HG02588 (cell line): ENCODE measurements at regions not wholly inside any gene's neighbourhood (a gene's known extent, or its start where the extent isn't known, plus 50 kb on each side); places are given as distances from the start of the nearest gene placed in this dataset.
"Not testable (repeated sequence)": the region's sequence is repeated elsewhere in the genome, so short reads cannot be mapped to it uniquely, and the experiment has no call there.

Experiments used
- ATAC-seq: cut with Tn5 transposase; IDR thresholded peaks from one replicate; pipeline ENCODE4 v1.9.1; 2021; ENCODE audit warnings: mild to moderate bottlenecking, moderate library complexity; ENCODE audit not compliant: unreplicated experiment

GRCh38 chr2:144027593-144027992 lies 492.3 kb downstream of the ZEB2 start:
- no peak for ATAC-seq

- no peak for ATAC-seq
Observed at GRCh38 chr2:144026753-144027152, 493.2 kb downstream of the ZEB2 start.

GRCh38 chr2:144020047-144020446 lies 499.9 kb downstream of the ZEB2 start:
- ATAC-seq = no peak

GRCh38 chr2:144015655-144016245 lies 504.2 kb downstream of the ZEB2 start:
- no peak for ATAC-seq

- no peak for ATAC-seq
Observed at GRCh38 chr2:144015036-144015435, 504.9 kb downstream of the ZEB2 start.

GRCh38 chr2:144014103-144014502 lies 505.8 kb downstream of the ZEB2 start:
- ATAC-seq = no peak

- no peak for ATAC-seq
Observed at GRCh38 chr2:144012304-144012703, 507.6 kb downstream of the ZEB2 start.

- no peak for ATAC-seq
Observed at GRCh38 chr2:144011553-144011952, 508.4 kb downstream of the ZEB2 start.

GRCh38 chr2:144011098-144011497 lies 508.8 kb downstream of the ZEB2 start:
- ATAC-seq = no peak

- ATAC-seq = no peak
Observed at GRCh38 chr2:144010096-144010836, 509.7 kb downstream of the ZEB2 start.

GRCh38 chr2:144006139-144006538 lies 513.8 kb downstream of the ZEB2 start:
- ATAC-seq = no peak

GRCh38 chr2:144004742-144005141 lies 515.2 kb downstream of the ZEB2 start:
- ATAC-seq = no peak

GRCh38 chr2:144003460-144004075 lies 516.4 kb downstream of the ZEB2 start:
- no peak for ATAC-seq

- no peak for ATAC-seq
Observed at GRCh38 chr2:143996974-143997373, 522.9 kb downstream of the ZEB2 start.

GRCh38 chr2:143994961-143995360 lies 525.0 kb downstream of the ZEB2 start:
- ATAC-seq = no peak

- ATAC-seq = not testable (repeated sequence)
Observed at GRCh38 chr2:143991596-143991995, 528.3 kb downstream of the ZEB2 start.

- ATAC-seq = no peak
Observed at GRCh38 chr2:143988082-143988481, 531.8 kb downstream of the ZEB2 start.

GRCh38 chr2:143981428-143981827 lies 538.5 kb downstream of the ZEB2 start:
- ATAC-seq = no peak

- no peak for ATAC-seq
Observed at GRCh38 chr2:143977356-143977755, 542.6 kb downstream of the ZEB2 start.

- ATAC-seq = no peak
Observed at GRCh38 chr2:143975216-143975615, 544.7 kb downstream of the ZEB2 start.

GRCh38 chr2:143974262-143974661 lies 545.7 kb downstream of the ZEB2 start:
- ATAC-seq = no peak

GRCh38 chr2:143968860-143969259 lies 551.1 kb downstream of the ZEB2 start:
- ATAC-seq = no peak
